H9 (cell line): ENCODE measurements at regions not wholly inside any gene's neighbourhood (a gene's known extent, or its start where the extent isn't known, plus 50 kb on each side); places are given as distances from the start of the nearest gene placed in this dataset.

Source experiments
- DNase-seq: peaks from one replicate; pipeline ENCODE4 v3.0.0-alpha.2; 2017
- H2AFZ ChIP-seq: one replicate; pipeline ENCODE4 v1.6.1; 2013; ENCODE audit warnings: mild to moderate bottlenecking, low read length, control low read depth, moderate library complexity
- H2AK5ac ChIP-seq: 2 replicates; pipeline ENCODE4 v1.6.1; 2013; ENCODE audit warnings: low read length, control low read depth, mixed read lengths; ENCODE audit not compliant: insufficient read length
- H2BK120ac ChIP-seq: one replicate; pipeline ENCODE4 v1.6.1; 2013; ENCODE audit warnings: low read depth, mild to moderate bottlenecking, low read length, control low read depth, inconsistent platforms; ENCODE audit not compliant: poor library complexity, severe bottlenecking
- H2BK12ac ChIP-seq: 2 replicates; pipeline ENCODE4 v1.6.1; 2013; ENCODE audit warnings: low read length, control low read depth, mixed read lengths, low read depth; ENCODE audit not compliant: insufficient read length
- H2BK15ac ChIP-seq: 2 replicates; pipeline ENCODE4 v1.6.1; 2013; ENCODE audit warnings: low read depth, low read length, control low read depth
- H2BK20ac ChIP-seq: one replicate; pipeline ENCODE4 v1.6.1; 2013; ENCODE audit warnings: low read depth, mild to moderate bottlenecking, low read length, control low read depth, inconsistent platforms; ENCODE audit not compliant: poor library complexity, severe bottlenecking
- H2BK5ac ChIP-seq: 2 replicates; pipeline ENCODE4 v1.6.1; 2013; ENCODE audit warnings: low read length, control low read depth, mixed read lengths; ENCODE audit not compliant: insufficient read length
- H3K14ac ChIP-seq: 2 replicates; pipeline ENCODE4 v1.6.1; 2013; ENCODE audit warnings: low read length, control low read depth; ENCODE audit not compliant: insufficient read depth
- H3K18ac ChIP-seq: 2 replicates; pipeline ENCODE4 v1.6.1; 2013; ENCODE audit warnings: low read depth, mild to moderate bottlenecking, mixed read lengths, low read length, control low read depth; ENCODE audit not compliant: insufficient read length
- H3K23ac ChIP-seq: 2 replicates; pipeline ENCODE4 v1.6.1; 2013; ENCODE audit warnings: low read length, control low read depth, mixed read lengths, low read depth; ENCODE audit not compliant: insufficient read length
- H3K23me2 ChIP-seq: 2 replicates; pipeline ENCODE4 v1.6.1; 2013; ENCODE audit warnings: low read depth, mild to moderate bottlenecking, mixed read lengths, low read length, control low read depth; ENCODE audit not compliant: insufficient read length, poor library complexity, severe bottlenecking
- H3K27ac ChIP-seq: 2 replicates; pipeline ENCODE4 v1.5.1; 2013; ENCODE audit warnings: low read length, control low read depth, mixed read lengths, low read depth; ENCODE audit not compliant: insufficient read length
- H3K27me3 ChIP-seq: 2 replicates; pipeline ENCODE4 v1.6.1; 2013; ENCODE audit warnings: low read length, control low read depth, inconsistent platforms; ENCODE audit not compliant: insufficient read depth
- H3K4ac ChIP-seq: 2 replicates; pipeline ENCODE4 v1.6.1; 2013; ENCODE audit warnings: low read depth, mild to moderate bottlenecking, control low read depth, inconsistent platforms, low read length, moderate library complexity
- H3K4me1 ChIP-seq: 2 replicates; pipeline ENCODE4 v1.6.1; 2013; ENCODE audit warnings: low read length, control low read depth, inconsistent platforms; ENCODE audit not compliant: insufficient read depth
- H3K4me2 ChIP-seq: 2 replicates; pipeline ENCODE4 v1.6.1; 2013; ENCODE audit warnings: low read length, control low read depth, mixed read lengths; ENCODE audit not compliant: insufficient read length, insufficient read depth
- H3K56ac ChIP-seq: 2 replicates; pipeline ENCODE4 v1.6.1; 2013; ENCODE audit warnings: low read depth, mild to moderate bottlenecking, mixed read lengths, low read length, control low read depth; ENCODE audit not compliant: insufficient read length
- H3K79me1 ChIP-seq: 2 replicates; pipeline ENCODE4 v1.6.1; 2013; ENCODE audit warnings: low read depth, mild to moderate bottlenecking, moderate library complexity, low read length, control low read depth, inconsistent platforms; ENCODE audit not compliant: insufficient read depth, poor library complexity, severe bottlenecking
- H3K79me2 ChIP-seq: 2 replicates; pipeline ENCODE4 v1.6.1; 2013; ENCODE audit warnings: low read length, control low read depth, inconsistent platforms; ENCODE audit not compliant: insufficient read depth
- H3K9ac ChIP-seq: 2 replicates; pipeline ENCODE4 v1.6.1; 2013; ENCODE audit warnings: low read length, control low read depth, mixed read lengths; ENCODE audit not compliant: insufficient read length; ENCODE audit errors: extremely low read depth
- H3K9me3 ChIP-seq: one replicate; pipeline ENCODE4 v1.6.1; 2013; ENCODE audit warnings: low read depth, low read length, inconsistent platforms; ENCODE audit not compliant: control insufficient read depth
- H3T11ph ChIP-seq: one replicate; pipeline ENCODE4 v1.6.1; 2013; ENCODE audit warnings: mild to moderate bottlenecking, low read length, control low read depth, inconsistent platforms
- H4K20me1 ChIP-seq: one replicate; pipeline ENCODE4 v1.6.1; 2013; ENCODE audit not compliant: control insufficient read depth, insufficient read length, insufficient read depth
- H4K5ac ChIP-seq: 2 replicates; pipeline ENCODE4 v1.6.1; 2013; ENCODE audit warnings: low read depth, mild to moderate bottlenecking, mixed read lengths, low read length, control low read depth; ENCODE audit not compliant: insufficient read length
- H4K8ac ChIP-seq: replicated peaks from 2 replicates; pipeline ENCODE4 v1.6.1; 2013; ENCODE audit warnings: low read length, control low read depth, mixed read lengths, low read depth; ENCODE audit not compliant: insufficient read length
- H4K91ac ChIP-seq: 2 replicates; pipeline ENCODE4 v1.6.1; 2013; ENCODE audit warnings: low read depth, mild to moderate bottlenecking, moderate library complexity, mixed read lengths, low read length, control low read depth; ENCODE audit not compliant: insufficient read length
- H3K27ac Mint-ChIP-seq, 3 experiments: 2 replicates in 2 of 3; 3 replicates in 1 of 3; pipeline ENCODE4 v1.8.0; 2020 to 2021; ENCODE audit warnings: mixed read lengths in 3 of 3, mild to moderate bottlenecking in 1 of 3, moderate library complexity in 1 of 3
- H3K27me3 Mint-ChIP-seq: 2 replicates; pipeline ENCODE4 v1.8.0; 2021; ENCODE audit warnings: low read depth, mild to moderate bottlenecking, moderate library complexity, mixed read lengths
- H3K36me3 Mint-ChIP-seq, 3 experiments: 2 replicates in 2 of 3; 3 replicates in 1 of 3; pipeline ENCODE4 v1.8.0; 2020 to 2021; ENCODE audit warnings: low read depth in 3 of 3, mixed read lengths in 3 of 3; ENCODE audit not compliant: insufficient read depth in 1 of 3
- H3K4me1 Mint-ChIP-seq, 2 experiments: 2 replicates each; pipeline ENCODE4 v1.8.0; 2020; ENCODE audit warnings: mixed read lengths in 2 of 2
- H3K4me3 Mint-ChIP-seq, 2 experiments: 2 replicates in 1 of 2; 3 replicates in 1 of 2; pipeline ENCODE4 v1.8.0; 2020 to 2021; ENCODE audit warnings: mild to moderate bottlenecking in 2 of 2, mixed read lengths in 2 of 2, moderate library complexity in 1 of 2
- H3K9me3 Mint-ChIP-seq, 2 experiments: 2 replicates in 1 of 2; 3 replicates in 1 of 2; pipeline ENCODE4 v1.8.0; 2020; ENCODE audit warnings: mild to moderate bottlenecking in 2 of 2, mixed read lengths in 2 of 2, moderate library complexity in 1 of 2
- CTCF ChIP-seq: fragments of 200-600 bp; sonication (generic); conservative IDR thresholded peaks from 3 replicates; pipeline ENCODE4 v1.8.0; 2021; ENCODE audit warnings: antibody characterized with exemption, mild to moderate bottlenecking
- WGBS: extraction: QIAGEN DNeasy Blood & Tissue Kit; methylation state at CpG from one replicate; pipeline ENCODE4 v1.1.7; 2013; ENCODE audit warnings: missing lambda C conversion rate, low lambda C conversion rate, mixed read lengths; ENCODE audit not compliant: insufficient read length; ENCODE audit errors: extremely low coverage; 5-methylcytosine and 5-hydroxymethylcytosine counted together

GRCh38 chr13:75165543-75166230 lies 316.3 kb downstream of the TBC1D4 start:
- no peaks in the 10 kb centered on the region for H3K79me2 ChIP-seq
- H2BK120ac ChIP-seq: no peak overlapping the region
- no peak overlapping the region for H4K5ac ChIP-seq
- no peaks in the 10 kb centered on the region for H3K23me2 ChIP-seq
- H3K9me3 ChIP-seq: no peaks in the 10 kb centered on the region
- no peak for TF ChIP-seq CTCF
- WGBS: no CpG with 5 or more reads among the region's 4 CpGs
- no peaks in the 10 kb centered on the region for H3K36me3 Mint-ChIP-seq
- no peak overlapping the region for H3K14ac ChIP-seq
- H4K8ac ChIP-seq: no peak overlapping the region
- H4K20me1 ChIP-seq: no peaks in the 10 kb centered on the region
- no peak overlapping the region for H2AK5ac ChIP-seq
- H2AFZ ChIP-seq: no peak overlapping the region
- no peak overlapping the region for H3T11ph ChIP-seq
- no peaks in the 10 kb centered on the region for H3K9me3 Mint-ChIP-seq
- no peaks in the 10 kb centered on the region for H3K79me1 ChIP-seq
- peaks cover 16 to 19% of the 10 kb centered on the region in 2 experiments for H3K4me1 Mint-ChIP-seq
- no peak overlapping the region for H3K4me3 Mint-ChIP-seq
- DNase-seq: no peak
- H3K18ac ChIP-seq: no peak overlapping the region
- no peak overlapping the region for H2BK12ac ChIP-seq
- H3K4ac ChIP-seq: no peak overlapping the region
- H3K9ac ChIP-seq: no peak overlapping the region
- no peak overlapping the region for H3K56ac ChIP-seq
- peaks cover 2% of the 10 kb centered on the region; the same call in 1 of the 2 replicates for H3K4me1 ChIP-seq
- H2BK20ac ChIP-seq: no peak overlapping the region
- H3K27me3 ChIP-seq: no peaks in the 10 kb centered on the region
- H3K23ac ChIP-seq: no peak overlapping the region
- H3K27ac ChIP-seq: no peak overlapping the region
- H3K27me3 Mint-ChIP-seq: no peaks in the 10 kb centered on the region
- no peak overlapping the region for H3K27ac Mint-ChIP-seq
- no peak overlapping the region for H4K91ac ChIP-seq
- no peak overlapping the region for H2BK5ac ChIP-seq
- no peak overlapping the region for H2BK15ac ChIP-seq
- H3K4me2 ChIP-seq: no peak overlapping the region
